ENCODE measurements at regions not wholly inside any gene's neighbourhood (a gene's known extent, or its start where the extent isn't known, plus 50 kb on each side); places are given as distances from the start of the nearest gene placed in this dataset.
"Not testable (repeated sequence)": the region's sequence is repeated elsewhere in the genome, so short reads cannot be mapped to it uniquely, and the experiment has no call there.

DNA sequence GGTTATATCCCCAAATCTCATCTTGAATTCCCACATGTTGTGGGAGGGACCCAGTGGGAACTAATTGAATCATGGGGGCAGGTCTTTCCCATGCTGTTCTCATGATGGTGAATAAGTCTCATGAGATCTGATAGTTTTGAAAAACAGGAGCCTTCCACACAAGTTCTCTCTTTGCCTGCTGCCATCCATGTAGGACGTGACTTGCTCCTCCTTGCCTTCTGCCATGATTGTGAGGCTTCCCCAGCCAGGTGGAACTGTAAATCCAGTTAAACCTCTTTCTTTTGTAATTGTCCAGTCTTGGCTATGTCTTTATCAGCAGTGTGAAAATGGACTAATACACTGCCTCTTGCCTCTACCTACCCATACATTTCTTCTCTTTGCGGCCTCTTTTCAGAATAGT, 193.4 kb downstream of the C7orf25 start:
- TF ChIP-seq, protein P1, sequence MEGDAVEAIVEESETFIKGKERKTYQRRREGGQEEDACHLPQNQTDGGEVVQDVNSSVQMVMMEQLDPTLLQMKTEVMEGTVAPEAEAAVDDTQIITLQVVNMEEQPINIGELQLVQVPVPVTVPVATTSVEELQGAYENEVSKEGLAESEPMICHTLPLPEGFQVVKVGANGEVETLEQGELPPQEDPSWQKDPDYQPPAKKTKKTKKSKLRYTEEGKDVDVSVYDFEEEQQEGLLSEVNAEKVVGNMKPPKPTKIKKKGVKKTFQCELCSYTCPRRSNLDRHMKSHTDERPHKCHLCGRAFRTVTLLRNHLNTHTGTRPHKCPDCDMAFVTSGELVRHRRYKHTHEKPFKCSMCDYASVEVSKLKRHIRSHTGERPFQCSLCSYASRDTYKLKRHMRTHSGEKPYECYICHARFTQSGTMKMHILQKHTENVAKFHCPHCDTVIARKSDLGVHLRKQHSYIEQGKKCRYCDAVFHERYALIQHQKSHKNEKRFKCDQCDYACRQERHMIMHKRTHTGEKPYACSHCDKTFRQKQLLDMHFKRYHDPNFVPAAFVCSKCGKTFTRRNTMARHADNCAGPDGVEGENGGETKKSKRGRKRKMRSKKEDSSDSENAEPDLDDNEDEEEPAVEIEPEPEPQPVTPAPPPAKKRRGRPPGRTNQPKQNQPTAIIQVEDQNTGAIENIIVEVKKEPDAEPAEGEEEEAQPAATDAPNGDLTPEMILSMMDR (IDR thresholded peaks at IDR 0.05) = not testable (repeated sequence)
- not testable (repeated sequence) for TF ChIP-seq POLR2A (IDR thresholded peaks at IDR 0.05)
